H1 (cell line): ENCODE measurements at regions not wholly inside any gene's neighbourhood (a gene's known extent, or its start where the extent isn't known, plus 50 kb on each side); places are given as distances from the start of the nearest gene placed in this dataset.

Source experiments
- CTCF ChIA-PET: fragments of 300-600 bp; sonication (Branson Sonifier 250); formaldehyde crosslinking; loops from one replicate; lab custom pipeline; 2021; ENCODE audit not compliant: partially characterized antibody; lab: Charles Lee
- POLR2A ChIA-PET: fragments of 300-600 bp; sonication (Branson Sonifier 250); formaldehyde crosslinking; loops from one replicate; lab custom pipeline; 2021; ENCODE audit warnings: inconsistent platforms; ENCODE audit not compliant: partially characterized antibody; lab: Charles Lee
- DNase-seq, 2 experiments: peaks; one replicate each; pipeline versions ENCODE4 v3.0.0 to v3.0.0-alpha.2; 2010 to 2022; ENCODE audit warnings: low spot score in 2 of 2, low read depth in 1 of 2, mixed read lengths in 1 of 2
- FAIRE-seq: peaks from 2 replicates; lab custom pipeline; 2011; peaks lifted over from hg19 to GRCh38; lab: Jason Lieb, UNC
- H2AFZ ChIP-seq: 2 replicates; pipeline ENCODE4 v1.8.1; 2012; ENCODE audit warnings: low read length, inconsistent platforms
- H2AK5ac ChIP-seq: 2 replicates; pipeline ENCODE4 v1.6.1; 2013; ENCODE audit warnings: low read depth, low read length
- H2BK120ac ChIP-seq: replicated peaks from 2 replicates; pipeline ENCODE3; 2013; ENCODE audit warnings: low read depth, low read length, inconsistent platforms
- H2BK12ac ChIP-seq: 2 replicates; pipeline ENCODE4 v1.6.1; 2013; ENCODE audit warnings: low read depth, low read length
- H2BK15ac ChIP-seq: 2 replicates; pipeline ENCODE4 v1.6.1; 2013; ENCODE audit warnings: low read length
- H2BK20ac ChIP-seq: 2 replicates; pipeline ENCODE4 v1.6.1; 2013; ENCODE audit warnings: low read length
- H2BK5ac ChIP-seq: 2 replicates; pipeline ENCODE4 v1.6.1; 2013; ENCODE audit warnings: low read depth, low read length
- H3K14ac ChIP-seq: 2 replicates; pipeline ENCODE4 v1.6.1; 2013; ENCODE audit warnings: inconsistent platforms; ENCODE audit not compliant: insufficient read length
- H3K18ac ChIP-seq: 2 replicates; pipeline ENCODE4 v1.6.1; 2013; ENCODE audit warnings: low read length; ENCODE audit errors: extremely low read depth
- H3K23ac ChIP-seq: 2 replicates; pipeline ENCODE4 v1.6.1; 2013; ENCODE audit warnings: inconsistent platforms; ENCODE audit not compliant: insufficient read length
- H3K23me2 ChIP-seq: 2 replicates; pipeline ENCODE4 v1.6.1; 2013; ENCODE audit warnings: low read depth, low read length
- H3K27ac ChIP-seq: 2 replicates; pipeline ENCODE4 v1.6.1; 2011; ENCODE audit warnings: low read depth, low read length, inconsistent platforms
- H3K27me3 ChIP-seq, 4 experiments: replicated peaks in 1 of 4; 1 replicate in 1 of 4; 2 replicates in 3 of 4; pipeline versions ENCODE4 v1.6.1 to v1.8.1; 2011 to 2013; ENCODE audit warnings: low read length in 3 of 4, mild to moderate bottlenecking in 3 of 4, inconsistent platforms in 2 of 4, mixed read lengths in 2 of 4, moderate library complexity in 1 of 4; ENCODE audit not compliant: control insufficient read depth in 3 of 4, insufficient read depth in 3 of 4; ENCODE audit errors: extremely low read depth in 1 of 4
- H3K36me3 ChIP-seq, 4 experiments: 2 replicates each; pipeline versions ENCODE4 v1.6.1 to v1.8.1; 2011 to 2013; ENCODE audit warnings: mild to moderate bottlenecking in 4 of 4, low read length in 3 of 4, moderate library complexity in 2 of 4, control low read depth in 1 of 4, inconsistent platforms in 1 of 4; ENCODE audit not compliant: insufficient read depth in 4 of 4, control insufficient read depth in 2 of 4
- H3K4ac ChIP-seq: replicated peaks from 2 replicates; pipeline ENCODE3; 2013; ENCODE audit warnings: low read length, low read depth, mixed read lengths, inconsistent platforms; ENCODE audit not compliant: insufficient read length
- H3K4me1 ChIP-seq, 4 experiments: replicated peaks in 1 of 4; 1 replicate in 1 of 4; 2 replicates in 3 of 4; pipeline versions ENCODE4 v1.6.1 to v1.8.1; 2011 to 2013; ENCODE audit warnings: low read length in 3 of 4, inconsistent platforms in 2 of 4, mixed read lengths in 1 of 4; ENCODE audit not compliant: insufficient read depth in 4 of 4, control insufficient read depth in 3 of 4
- H3K4me2 ChIP-seq, 2 experiments: 2 replicates each; pipeline versions ENCODE4 v1.6.1 to v1.8.1; 2011 to 2013; ENCODE audit warnings: low read depth in 2 of 2, low read length in 2 of 2, control low read depth in 1 of 2, inconsistent platforms in 1 of 2, mild to moderate bottlenecking in 1 of 2; ENCODE audit not compliant: insufficient read depth in 1 of 2
- H3K4me3 ChIP-seq, 4 experiments: fragments of 200-600, 300-600 bp in 1 of 4; sonication (generic), shearing (Covaris generic), sonication (Bioruptor Twin) in 1 of 4; 2 replicates each; pipeline versions ENCODE4 v1.5.1 to v1.8.1; 2011 to 2016; ENCODE audit warnings: low read length in 4 of 4, low read depth in 3 of 4, control low read depth in 2 of 4, inconsistent platforms in 2 of 4, mild to moderate bottlenecking in 2 of 4, mixed read lengths in 1 of 4, moderate library complexity in 1 of 4; ENCODE audit not compliant: insufficient read depth in 2 of 4; ENCODE audit errors: extremely low read depth in 1 of 4
- H3K56ac ChIP-seq: replicated peaks from 2 replicates; pipeline ENCODE3; 2013; ENCODE audit warnings: low read depth, mild to moderate bottlenecking, mixed read lengths, low read length, inconsistent platforms; ENCODE audit not compliant: insufficient read length
- H3K79me1 ChIP-seq: 2 replicates; pipeline ENCODE4 v1.6.1; 2013; ENCODE audit warnings: low read depth, low read length, control low read depth
- H3K79me2 ChIP-seq, 2 experiments: 2 replicates each; pipeline versions ENCODE4 v1.6.1 to v1.8.1; 2012 to 2013; ENCODE audit warnings: low read length in 2 of 2, mild to moderate bottlenecking in 2 of 2, inconsistent platforms in 1 of 2; ENCODE audit not compliant: insufficient read depth in 2 of 2, control insufficient read depth in 1 of 2
- H3K9ac ChIP-seq, 4 experiments: replicated peaks in 1 of 4; 1 replicate in 1 of 4; 2 replicates in 3 of 4; pipeline versions ENCODE4 v1.6.1 to v1.8.1; 2011 to 2013; ENCODE audit warnings: low read depth in 3 of 4, low read length in 3 of 4, control low read depth in 2 of 4, mild to moderate bottlenecking in 2 of 4, moderate library complexity in 2 of 4, inconsistent platforms in 1 of 4; ENCODE audit errors: extremely low read depth in 1 of 4
- H3K9me3 ChIP-seq, 2 experiments: 2 replicates each; pipeline versions ENCODE4 v1.6.1 to v1.8.1; 2012 to 2013; ENCODE audit warnings: mild to moderate bottlenecking in 2 of 2, moderate library complexity in 2 of 2, control low read depth in 1 of 2, inconsistent platforms in 1 of 2, low read depth in 1 of 2, low read length in 1 of 2, mixed read lengths in 1 of 2; ENCODE audit not compliant: insufficient read depth in 2 of 2
- H4K20me1 ChIP-seq, 2 experiments: replicated peaks in 1 of 2; 2 replicates each; pipeline versions ENCODE3 to v1.8.1; 2011 to 2013; ENCODE audit warnings: inconsistent platforms in 2 of 2, low read length in 2 of 2, mild to moderate bottlenecking in 1 of 2; ENCODE audit not compliant: insufficient read depth in 2 of 2, control insufficient read depth in 1 of 2
- H4K5ac ChIP-seq: 2 replicates; pipeline ENCODE4 v1.6.1; 2013; ENCODE audit warnings: low read length, low read depth, mixed read lengths, inconsistent platforms; ENCODE audit not compliant: insufficient read length
- H4K8ac ChIP-seq: 2 replicates; pipeline ENCODE4 v1.8.0; 2013; ENCODE audit warnings: mild to moderate bottlenecking, moderate library complexity, low read length, inconsistent platforms; ENCODE audit not compliant: insufficient read depth; ENCODE audit errors: extremely low read depth
- H4K91ac ChIP-seq: replicated peaks from 2 replicates; pipeline ENCODE3; 2013; ENCODE audit warnings: low read length, mixed read lengths, inconsistent platforms; ENCODE audit not compliant: insufficient read length
- BRCA1 ChIP-seq: IDR thresholded peaks from 2 replicates; pipeline ENCODE4 v1.6.1; 2012; ENCODE audit warnings: low read depth, low read length, improper control_type of control experiment
- SRF ChIP-seq: IDR thresholded peaks from 2 replicates; pipeline ENCODE4 v1.6.1; 2011; ENCODE audit warnings: mild to moderate bottlenecking, low read depth, low read length, moderate library complexity
- TCF12 ChIP-seq: IDR thresholded peaks from 2 replicates; pipeline ENCODE4 v1.6.1; 2011; ENCODE audit warnings: low read depth, mild to moderate bottlenecking, low read length
- WGBS, 2 experiments: shearing (Covaris generic) in 1 of 2; methylation state at CpG; one replicate each; pipeline versions ENCODE4 v1.1.6 to v1.1.7; 2013 to 2015; ENCODE audit warnings: low lambda C conversion rate in 2 of 2, mixed read lengths in 2 of 2, inconsistent platforms in 1 of 2, low coverage in 1 of 2, missing lambda C conversion rate in 1 of 2; ENCODE audit not compliant: insufficient replicate concordance in 2 of 2, insufficient coverage in 1 of 2, insufficient read length in 1 of 2; ENCODE audit errors: extremely low coverage in 1 of 2, missing lambda C conversion rate in 1 of 2; 5-methylcytosine and 5-hydroxymethylcytosine counted together

DNA sequence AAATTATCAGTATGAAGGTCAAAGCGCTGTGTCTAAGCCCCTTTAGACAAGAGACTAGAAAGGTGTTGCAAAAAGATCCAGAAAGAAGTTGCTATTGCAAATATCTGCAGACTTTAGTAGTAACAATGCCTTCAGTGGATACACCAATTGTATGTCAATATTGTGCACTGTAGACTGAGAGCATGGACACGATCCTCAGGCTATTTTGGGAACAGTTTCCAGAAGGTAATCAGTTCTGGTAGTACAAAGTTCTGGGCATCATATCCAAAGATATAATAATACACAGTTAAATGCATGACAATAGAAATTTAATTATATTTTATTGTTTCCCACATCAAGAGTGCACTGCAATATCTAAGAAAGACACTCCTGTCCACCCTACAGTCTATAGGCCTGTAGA lies 84.1 kb upstream of the LUZP2 start:
- Histone ChIP-seq H2BK120ac (no peak overlapping the region), H3K4me1 (no peaks in the 10 kb centered on the region), H4K8ac (no peak overlapping the region), H3K27me3 (peaks cover 0 to 1% (median 0%) of the 10 kb centered on the region in 4 experiments; a peak in 1 of 7 replicates), H3K56ac (no peak overlapping the region), H3K14ac (no peak overlapping the region), H2AFZ (no peak overlapping the region), H3K18ac (no peak overlapping the region), H3K9me3 (peaks cover 0 to 6% of the 10 kb centered on the region in 2 experiments; a peak in 1 of 4 replicates), H3K79me1 (no peaks in the 10 kb centered on the region), H2BK5ac (no peak overlapping the region), H4K5ac (no peak overlapping the region), H4K20me1 (no peaks in the 10 kb centered on the region), H4K91ac (no peak overlapping the region), H2BK20ac (no peak overlapping the region), H3K79me2 (no peaks in the 10 kb centered on the region), H3K9ac (no peak overlapping the region), H2BK15ac (no peak overlapping the region), H2BK12ac (no peak overlapping the region), H3K23me2 (no peaks in the 10 kb centered on the region), H3K4me3 (no peak overlapping the region), H3K23ac (no peak overlapping the region), H3K4ac (no peak overlapping the region), H3K4me2 (no peak overlapping the region), H3K27ac (no peak overlapping the region), H3K36me3 (no peaks in the 10 kb centered on the region), H2AK5ac (no peak overlapping the region)
- POLR2A ChIA-PET: no interaction called here
- 91% methylated on average over 2 of the region's 2 CpGs; no CpG with 5 or more reads in 1 of the 2 experiments for WGBS, 2 experiments
- no peak for TF ChIP-seq SRF
- TF ChIP-seq BRCA1: no peak
- no peak for TF ChIP-seq TCF12
- CTCF ChIA-PET: no interaction called here
- DNase-seq: no peak
- no peak for FAIRE-seq
